Urothelium cell line (cell line): ENCODE measurements at regions not wholly inside any gene's neighbourhood (a gene's known extent, or its start where the extent isn't known, plus 50 kb on each side); places are given as distances from the start of the nearest gene placed in this dataset.

Source experiments
- DNase-seq: peaks from one replicate; pipeline ENCODE4 v3.0.0; 2011; ENCODE audit warnings: low spot score, mixed read lengths
- FAIRE-seq: peaks from 2 replicates; lab custom pipeline; 2011; peaks lifted over from hg19 to GRCh38; lab: Jason Lieb, UNC

- FAIRE-seq, result no peak
- no peak for DNase-seq
Observed at GRCh38 chr6:14450133-14450504, 332.5 kb downstream of the CD83 start.

- DNase-seq (no peak), FAIRE-seq (no peak)
Observed at GRCh38 chr6:14450578-14450977, 333.0 kb downstream of the CD83 start.

GRCh38 chr6:14451594-14452374, 334.2 kb downstream of the CD83 start:
- no peak for FAIRE-seq
- no peak for DNase-seq

GRCh38 chr6:14452567-14453527, 335.3 kb downstream of the CD83 start:
- FAIRE-seq (no peak), DNase-seq (no peak)

- no peak for FAIRE-seq
- DNase-seq, result no peak
Observed at GRCh38 chr6:14453712-14454472, 336.3 kb downstream of the CD83 start.

- DNase-seq (no peak), FAIRE-seq (no peak)
Observed at GRCh38 chr6:14454473-14454775, 336.9 kb downstream of the CD83 start.

GRCh38 chr6:14455427-14455826, 337.9 kb downstream of the CD83 start:
- FAIRE-seq (no peak), DNase-seq (no peak)

- FAIRE-seq, result no peak
- no peak for DNase-seq
Observed at GRCh38 chr6:14455876-14456648, 338.5 kb downstream of the CD83 start.

GRCh38 chr6:14456941-14457340, 339.4 kb downstream of the CD83 start:
- FAIRE-seq, result no peak
- DNase-seq, result no peak

- no peak for FAIRE-seq
- DNase-seq, result peak; percentile 35
Observed at GRCh38 chr6:14458669-14459266, 341.2 kb downstream of the CD83 start.

GRCh38 chr6:14459315-14459714, 341.7 kb downstream of the CD83 start:
- FAIRE-seq, result no peak
- no peak for DNase-seq

GRCh38 chr6:14460556-14460955, 343.0 kb downstream of the CD83 start:
- DNase-seq, result no peak
- FAIRE-seq, result no peak

GRCh38 chr6:14462135-14462534, 344.6 kb downstream of the CD83 start:
- FAIRE-seq, result no peak
- no peak for DNase-seq

- FAIRE-seq, result no peak
Observed at GRCh38 chr6:14462566-14462965, 345.0 kb downstream of the CD83 start.

GRCh38 chr6:14463110-14463509, 345.5 kb downstream of the CD83 start:
- DNase-seq (no peak), FAIRE-seq (no peak)

More at GRCh38 chr6:14462566-14462965, 345.0 kb downstream of the CD83 start:
- no peak for DNase-seq

GRCh38 chr6:14464055-14464454, 346.5 kb downstream of the CD83 start:
- DNase-seq (no peak), FAIRE-seq (no peak)

GRCh38 chr6:14464716-14465115, 347.1 kb downstream of the CD83 start:
- DNase-seq (no peak), FAIRE-seq (no peak)

- FAIRE-seq (no peak), DNase-seq (no peak)
Observed at GRCh38 chr6:14466278-14466677, 348.7 kb downstream of the CD83 start.

- FAIRE-seq (no peak), DNase-seq (no peak)
Observed at GRCh38 chr6:14467591-14467990, 350.0 kb downstream of the CD83 start.

GRCh38 chr6:14468647-14469321, 351.2 kb downstream of the CD83 start:
- no peak for DNase-seq
- FAIRE-seq, result no peak
